IPS-NIHi11 (cell line): ENCODE measurements at regions not wholly inside any gene's neighbourhood (a gene's known extent, or its start where the extent isn't known, plus 50 kb on each side); places are given as distances from the start of the nearest gene placed in this dataset.

Experiments
- DNase-seq: peaks from one replicate; pipeline ENCODE4 v3.0.0; 2012; ENCODE audit warnings: mixed read lengths, low spot score

- DNase-seq: no peak
Observed at GRCh38 chr12:93299262-93299846, 78.4 kb upstream of the NUDT4 start.

GRCh38 chr12:93300611-93301021 lies 77.1 kb upstream of the NUDT4 start:
- no peak for DNase-seq

- DNase-seq: no peak
Observed at GRCh38 chr12:93302331-93303229, 75.1 kb upstream of the NUDT4 start.

GRCh38 chr12:93306636-93307035 lies 71.1 kb upstream of the NUDT4 start:
- DNase-seq: no peak

- DNase-seq: no peak
Observed at GRCh38 chr12:93308281-93308680, 69.4 kb upstream of the NUDT4 start.

- DNase-seq: no peak
Observed at GRCh38 chr12:93311827-93312226, 65.9 kb upstream of the NUDT4 start.

- DNase-seq: no peak
Observed at GRCh38 chr12:93314177-93314497, 63.6 kb upstream of the NUDT4 start.

- no peak for DNase-seq
Observed at GRCh38 chr12:93315385-93315906, 62.3 kb upstream of the NUDT4 start.

GRCh38 chr12:93315907-93316622 lies 61.7 kb upstream of the NUDT4 start:
- DNase-seq: no peak

- no peak for DNase-seq
Observed at GRCh38 chr12:93316623-93316971, 61.1 kb upstream of the NUDT4 start.

GRCh38 chr12:93317227-93317626 lies 60.5 kb upstream of the NUDT4 start:
- no peak for DNase-seq

GRCh38 chr12:93318720-93319522 lies 58.8 kb upstream of the NUDT4 start:
- DNase-seq: no peak

GRCh38 chr12:93319523-93320050 lies 58.1 kb upstream of the NUDT4 start:
- no peak for DNase-seq

GRCh38 chr12:93322784-93323183 lies 54.9 kb upstream of the NUDT4 start:
- no peak for DNase-seq

GRCh38 chr12:93323625-93324329 lies 53.9 kb upstream of the NUDT4 start:
- no peak for DNase-seq

GRCh38 chr12:93325855-93326254 lies 51.9 kb upstream of the NUDT4 start:
- no peak for DNase-seq
